SK-N-SH (cell line): ENCODE measurements at regions not wholly inside any gene's neighbourhood (a gene's known extent, or its start where the extent isn't known, plus 50 kb on each side); places are given as distances from the start of the nearest gene placed in this dataset.

Experiments
- CTCF ChIA-PET: fragments of 300-600, 350-600 bp; formaldehyde crosslinking; extraction: SDS; loops from one replicate; lab custom pipeline; 2021; lab: Yijun Ruan, JAX
- POLR2A ChIA-PET: fragments of 350-600 bp; sonication (Branson Sonifier 250); formaldehyde crosslinking; extraction: SDS; loops from one replicate; lab custom pipeline; 2020; ENCODE audit warnings: antibody characterized with exemption, inconsistent platforms; lab: Yijun Ruan, JAX
- DNase-seq: peaks from one replicate; pipeline ENCODE4 v3.0.0; 2012
- H2AFZ ChIP-seq: fragments of 200-600 bp; sonication (generic); 2 replicates; pipeline ENCODE4 v1.8.1; 2016; ENCODE audit warnings: antibody characterized with exemption, mild to moderate bottlenecking, low read depth
- H3F3A ChIP-seq: fragments of 200-600 bp; sonication (generic); replicated peaks from 2 replicates; pipeline ENCODE3; 2016; ENCODE audit warnings: antibody characterized with exemption, mild to moderate bottlenecking; ENCODE audit not compliant: insufficient read depth
- H3K27ac ChIP-seq, 2 experiments: fragments of 200-500 bp in 1 of 2; fragments of 200-600 bp in 1 of 2; sonication (Bioruptor generic) in 1 of 2; sonication (generic), shearing (Covaris generic) in 1 of 2; 2 replicates each; pipeline versions ENCODE4 v1.5.1 to v1.6.1; 2014 to 2016; ENCODE audit warnings: low read depth in 2 of 2, inconsistent platforms in 1 of 2, low read length in 1 of 2, mild to moderate bottlenecking in 1 of 2, mixed read lengths in 1 of 2
- H3K27me3 ChIP-seq: fragments of 200-600 bp; sonication (generic), shearing (Covaris generic); 2 replicates; pipeline ENCODE4 v1.6.1; 2016; ENCODE audit warnings: mixed run types; ENCODE audit not compliant: insufficient read depth
- H3K36me3 ChIP-seq, 2 experiments: fragments of 200-500 bp in 1 of 2; fragments of 200-600 bp in 1 of 2; sonication (Bioruptor generic) in 1 of 2; sonication (generic) in 1 of 2; replicated peaks in 1 of 2; 2 replicates each; pipeline versions ENCODE3 to v1.5.1; 2014 to 2016; ENCODE audit warnings: low read length in 1 of 2, mild to moderate bottlenecking in 1 of 2; ENCODE audit not compliant: insufficient read depth in 2 of 2, control insufficient read depth in 1 of 2
- H3K4me1 ChIP-seq, 2 experiments: fragments of 200-500 bp in 1 of 2; fragments of 200-600 bp in 1 of 2; sonication (Bioruptor generic) in 1 of 2; sonication (generic), shearing (Covaris generic) in 1 of 2; 2 replicates each; pipeline versions ENCODE4 v1.5.1 to v1.6.1; 2014 to 2016; ENCODE audit warnings: low read depth in 1 of 2, low read length in 1 of 2, mixed run types in 1 of 2; ENCODE audit not compliant: insufficient read depth in 2 of 2, control insufficient read depth in 1 of 2
- H3K4me2 ChIP-seq: fragments of 200-600 bp; sonication (generic), shearing (Covaris generic); 2 replicates; pipeline ENCODE4 v1.6.1; 2017; ENCODE audit warnings: mixed run types
- H3K4me3 ChIP-seq, 2 experiments: fragments of 200-500 bp in 1 of 2; fragments of 200-600 bp in 1 of 2; sonication (Bioruptor generic) in 1 of 2; sonication (generic), shearing (Covaris generic) in 1 of 2; 2 replicates each; pipeline versions ENCODE4 v1.5.1 to v1.8.1; 2014 to 2016; ENCODE audit warnings: low read depth in 2 of 2, inconsistent platforms in 1 of 2, low read length in 1 of 2, mild to moderate bottlenecking in 1 of 2, mixed read lengths in 1 of 2, moderate library complexity in 1 of 2
- H3K79me2 ChIP-seq: fragments of 200-600 bp; sonication (generic); 2 replicates; pipeline ENCODE4 v1.8.1; 2017; ENCODE audit warnings: mild to moderate bottlenecking; ENCODE audit not compliant: insufficient read depth
- H3K9ac ChIP-seq: fragments of 200-600 bp; sonication (generic); 2 replicates; pipeline ENCODE4 v1.6.1; 2017; ENCODE audit warnings: mixed run types
- H3K9me2 ChIP-seq: fragments of 200-600 bp; sonication (generic); 2 replicates; pipeline ENCODE4 v1.6.1; 2017; ENCODE audit warnings: mixed run types
- H3K9me3 ChIP-seq: fragments of 200-600 bp; sonication (generic); 2 replicates; pipeline ENCODE4 v1.6.1; 2017; ENCODE audit warnings: mixed run types, mild to moderate bottlenecking, moderate library complexity
- H4K20me1 ChIP-seq: fragments of 200-600 bp; sonication (generic); 2 replicates; pipeline ENCODE4 v1.6.1; 2017; ENCODE audit warnings: mild to moderate bottlenecking, mixed run types; ENCODE audit not compliant: insufficient read depth
- EP300 ChIP-seq, 2 experiments: IDR thresholded peaks; 2 replicates each; pipeline versions ENCODE4 v1.4.0 to v1.6.1; 2012; ENCODE audit warnings: borderline replicate concordance in 1 of 2, low read depth in 1 of 2, low read length in 1 of 2
- EZH2phosphoT487 ChIP-seq: fragments of 200-600 bp; sonication (generic); IDR thresholded peaks from 2 replicates; pipeline ENCODE4 v1.6.1; 2017; ENCODE audit warnings: low read depth, mixed run types, mild to moderate bottlenecking, antibody characterized with exemption, moderate library complexity, borderline replicate concordance
- FOXJ3 ChIP-seq: sonication (generic); formaldehyde crosslinking; IDR thresholded peaks from 2 replicates; pipeline ENCODE4 v1.5.1; 2020; ENCODE audit warnings: mild to moderate bottlenecking, missing genetic modification reagents
- FOXM1 ChIP-seq: IDR thresholded peaks from 2 replicates; pipeline ENCODE4 v1.4.0; 2012; ENCODE audit warnings: low read depth, mild to moderate bottlenecking
- GATA2 ChIP-seq: sonication (generic); formaldehyde crosslinking; IDR thresholded peaks from 2 replicates; pipeline ENCODE4 v1.5.0; 2020; ENCODE audit warnings: mild to moderate bottlenecking, missing genetic modification reagents
- MAX ChIP-seq: IDR thresholded peaks from 2 replicates; pipeline ENCODE4 v1.4.0; 2012; ENCODE audit warnings: low read depth
- NFIC ChIP-seq: IDR thresholded peaks from 2 replicates; pipeline ENCODE4 v1.4.0; 2012; ENCODE audit warnings: borderline replicate concordance
- RCOR1 ChIP-seq: fragments of 150-350 bp; IDR thresholded peaks from 2 replicates; pipeline ENCODE4 v1.6.1; 2017; ENCODE audit warnings: antibody characterized with exemption, low read length
- SIN3A ChIP-seq: IDR thresholded peaks from 2 replicates; pipeline ENCODE4 v1.6.1; 2012; ENCODE audit warnings: low read depth, mild to moderate bottlenecking, low read length, moderate library complexity, borderline replicate concordance
- TCF12 ChIP-seq: IDR thresholded peaks from 2 replicates; pipeline ENCODE4 v1.4.0; 2012
- USF2 ChIP-seq: fragments of 150-350 bp; IDR thresholded peaks from 2 replicates; pipeline ENCODE4 v1.6.1; 2017; ENCODE audit warnings: antibody characterized with exemption, low read length, low read depth, borderline replicate concordance
- ZBTB33 ChIP-seq: IDR thresholded peaks from 2 replicates; pipeline ENCODE4 v1.4.0; 2012; ENCODE audit warnings: low read depth, borderline replicate concordance
- WGBS: methylation state at CpG from one replicate; pipeline ENCODE4 v1.1.6; 2017; ENCODE audit warnings: low lambda C conversion rate; 5-methylcytosine and 5-hydroxymethylcytosine counted together
- TF ChIP-seq, protein P1 (sequence below): IDR thresholded peaks from 2 replicates; pipeline ENCODE4; 2012
- TF ChIP-seq, protein P2 (sequence below): fragments of 150-350 bp; IDR thresholded peaks from 2 replicates; pipeline ENCODE4 v1.6.1; 2016; ENCODE audit warnings: mild to moderate bottlenecking, low read depth, low read length

GRCh38 chr20:50427719-50428083 lies 82.5 kb upstream of the PTPN1 start:
- Histone ChIP-seq H2AFZ (no peak overlapping the region), H3K79me2 (no peaks in the 10 kb centered on the region), H3K4me3 (no peak overlapping the region), H3K27me3 (no peaks in the 10 kb centered on the region), H3K36me3 (no peaks in the 10 kb centered on the region), H3K4me1 (peaks cover 5 to 8% of the 10 kb centered on the region in 2 experiments; a peak in 2 of 4 replicates), H4K20me1 (no peaks in the 10 kb centered on the region), H3K27ac (no peak overlapping the region), H3K9me2 (no peaks in the 10 kb centered on the region), H3K9me3 (no peaks in the 10 kb centered on the region), H3K4me2 (no peak overlapping the region), H3K9ac (no peak overlapping the region), H3F3A (peaks cover 2% of the 10 kb centered on the region)
- WGBS: 58% methylated on average over 4 of the region's 5 CpGs
- POLR2A ChIA-PET: no interaction called here
- CTCF ChIA-PET: no interaction called here
- no peak for TF ChIP-seq MAX
- no peak for TF ChIP-seq ZBTB33
- TF ChIP-seq FOXJ3: no peak
- TF ChIP-seq USF2: no peak
- no peak for TF ChIP-seq EP300 (IDR thresholded peaks at IDR 0.05; ENCODE audit: borderline replicate concordance in 1 of 2, low read depth in 1 of 2, low read length in 1 of 2)
- no peak for TF ChIP-seq EZH2phosphoT487
- TF ChIP-seq, protein P1, sequence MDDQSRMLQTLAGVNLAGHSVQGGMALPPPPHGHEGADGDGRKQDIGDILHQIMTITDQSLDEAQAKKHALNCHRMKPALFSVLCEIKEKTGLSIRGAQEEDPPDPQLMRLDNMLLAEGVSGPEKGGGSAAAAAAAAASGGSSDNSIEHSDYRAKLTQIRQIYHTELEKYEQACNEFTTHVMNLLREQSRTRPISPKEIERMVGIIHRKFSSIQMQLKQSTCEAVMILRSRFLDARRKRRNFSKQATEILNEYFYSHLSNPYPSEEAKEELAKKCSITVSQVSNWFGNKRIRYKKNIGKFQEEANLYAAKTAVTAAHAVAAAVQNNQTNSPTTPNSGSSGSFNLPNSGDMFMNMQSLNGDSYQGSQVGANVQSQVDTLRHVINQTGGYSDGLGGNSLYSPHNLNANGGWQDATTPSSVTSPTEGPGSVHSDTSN: no peak
- no peak for TF ChIP-seq SIN3A
- no peak for TF ChIP-seq RCOR1
- no peak for TF ChIP-seq TCF12
- no peak for TF ChIP-seq GATA2 (CRISPR knock-in tag)
- no peak for TF ChIP-seq FOXM1
- no peak for TF ChIP-seq NFIC
- DNase-seq: no peak

DNA sequence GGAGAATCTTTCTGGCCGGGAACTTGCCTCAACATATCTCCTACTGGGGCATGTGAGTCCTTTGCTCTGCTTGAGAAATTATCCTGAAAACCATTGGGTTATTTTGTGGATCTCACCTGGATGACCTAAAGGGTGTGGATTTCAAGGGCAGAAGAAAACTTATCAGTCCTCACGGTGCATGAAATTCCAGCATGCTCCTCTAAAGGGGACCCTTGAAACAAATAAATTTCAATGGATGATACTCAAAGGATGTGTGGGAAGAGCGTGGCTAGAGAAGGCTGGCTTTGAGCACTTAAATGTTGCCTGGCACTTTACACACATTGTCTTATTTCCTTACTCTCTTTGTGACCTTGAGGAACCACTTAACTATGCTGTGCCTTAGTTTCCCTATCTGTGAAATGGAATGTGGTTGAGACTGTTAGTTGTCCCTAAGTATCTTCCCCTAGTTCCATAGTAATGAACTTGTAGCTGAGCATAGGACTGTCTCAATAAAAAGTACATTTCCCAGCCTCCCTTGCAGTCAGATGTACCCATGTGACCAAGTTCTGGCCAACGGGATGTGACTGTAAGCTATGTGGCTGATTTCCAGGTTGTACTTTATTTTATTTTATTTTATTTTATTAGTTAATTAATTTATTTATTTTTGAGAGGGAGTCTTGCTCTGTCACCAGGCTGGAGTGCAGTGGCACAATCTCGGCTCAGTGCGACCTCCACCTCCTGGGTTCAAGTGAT lies 81.9 kb upstream of the PTPN1 start:
- Histone ChIP-seq H3F3A (no peaks in the 10 kb centered on the region), H4K20me1 (no peaks in the 10 kb centered on the region), H3K4me1 (peaks cover 5 to 8% of the 10 kb centered on the region in 2 experiments; a peak in 2 of 4 replicates), H2AFZ (no peak overlapping the region), H3K27ac (no peak overlapping the region), H3K27me3 (no peaks in the 10 kb centered on the region), H3K36me3 (no peaks in the 10 kb centered on the region), H3K4me2 (no peak overlapping the region), H3K9me2 (no peaks in the 10 kb centered on the region), H3K79me2 (no peaks in the 10 kb centered on the region), H3K4me3 (no peak overlapping the region), H3K9me3 (no peaks in the 10 kb centered on the region), H3K9ac (no peak overlapping the region)
- 96% methylated on average over 6 of the region's 6 CpGs for WGBS
- ChIA-PET POLR2A (no interaction called here), CTCF (no interaction called here)
- DNase-seq: no peak
- TF ChIP-seq, protein P2, sequence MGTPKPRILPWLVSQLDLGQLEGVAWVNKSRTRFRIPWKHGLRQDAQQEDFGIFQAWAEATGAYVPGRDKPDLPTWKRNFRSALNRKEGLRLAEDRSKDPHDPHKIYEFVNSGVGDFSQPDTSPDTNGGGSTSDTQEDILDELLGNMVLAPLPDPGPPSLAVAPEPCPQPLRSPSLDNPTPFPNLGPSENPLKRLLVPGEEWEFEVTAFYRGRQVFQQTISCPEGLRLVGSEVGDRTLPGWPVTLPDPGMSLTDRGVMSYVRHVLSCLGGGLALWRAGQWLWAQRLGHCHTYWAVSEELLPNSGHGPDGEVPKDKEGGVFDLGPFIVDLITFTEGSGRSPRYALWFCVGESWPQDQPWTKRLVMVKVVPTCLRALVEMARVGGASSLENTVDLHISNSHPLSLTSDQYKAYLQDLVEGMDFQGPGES: no peak
